SH-SY5Y (cell line): ENCODE measurements at regions not wholly inside any gene's neighbourhood (a gene's known extent, or its start where the extent isn't known, plus 50 kb on each side); places are given as distances from the start of the nearest gene placed in this dataset.

Experiments
- GATA2 ChIP-seq: IDR thresholded peaks from 2 replicates; pipeline ENCODE4 v1.6.1; 2011; ENCODE audit warnings: mild to moderate bottlenecking, low read depth, low read length
- GATA3 ChIP-seq: IDR thresholded peaks from 2 replicates; pipeline ENCODE4 v1.6.1; 2011; ENCODE audit warnings: low read depth, mild to moderate bottlenecking, low read length, moderate library complexity

- TF ChIP-seq GATA3, result no peak
- TF ChIP-seq GATA2, result no peak
Measured at GRCh38 chr5:135135530-135136226, 101.7 kb upstream of the PITX1 start.
